WTC11 (cell line): ENCODE measurements at regions not wholly inside any gene's neighbourhood (a gene's known extent, or its start where the extent isn't known, plus 50 kb on each side); places are given as distances from the start of the nearest gene placed in this dataset.
"Not testable (repeated sequence)": the region's sequence is repeated elsewhere in the genome, so short reads cannot be mapped to it uniquely, and the experiment has no call there.

Experiments used
- CTCF ChIP-seq: fragments of 200-600 bp; IDR thresholded peaks from 2 replicates; pipeline ENCODE4 v1.8.0; 2022; ENCODE audit warnings: antibody characterized with exemption
- ZNF121 ChIP-seq: sonication (generic); formaldehyde crosslinking; IDR thresholded peaks from 2 replicates; pipeline ENCODE4 v1.8.0; 2023; ENCODE audit warnings: missing genetic modification reagents
- TF ChIP-seq, protein P1 (sequence below): sonication (generic); formaldehyde crosslinking; IDR thresholded peaks from 2 replicates; pipeline ENCODE4 v1.8.1; 2022; ENCODE audit warnings: low read depth, missing genetic modification reagents, borderline replicate concordance
- TF ChIP-seq, protein P2 (sequence below): sonication (generic); formaldehyde crosslinking; IDR thresholded peaks from 2 replicates; pipeline ENCODE4 v1.8.1; 2023; ENCODE audit warnings: mild to moderate bottlenecking, missing genetic modification reagents

GRCh38 chr7:84910322-84910721 is 276.5 kb downstream of the SEMA3D start:
- TF ChIP-seq, protein P1, sequence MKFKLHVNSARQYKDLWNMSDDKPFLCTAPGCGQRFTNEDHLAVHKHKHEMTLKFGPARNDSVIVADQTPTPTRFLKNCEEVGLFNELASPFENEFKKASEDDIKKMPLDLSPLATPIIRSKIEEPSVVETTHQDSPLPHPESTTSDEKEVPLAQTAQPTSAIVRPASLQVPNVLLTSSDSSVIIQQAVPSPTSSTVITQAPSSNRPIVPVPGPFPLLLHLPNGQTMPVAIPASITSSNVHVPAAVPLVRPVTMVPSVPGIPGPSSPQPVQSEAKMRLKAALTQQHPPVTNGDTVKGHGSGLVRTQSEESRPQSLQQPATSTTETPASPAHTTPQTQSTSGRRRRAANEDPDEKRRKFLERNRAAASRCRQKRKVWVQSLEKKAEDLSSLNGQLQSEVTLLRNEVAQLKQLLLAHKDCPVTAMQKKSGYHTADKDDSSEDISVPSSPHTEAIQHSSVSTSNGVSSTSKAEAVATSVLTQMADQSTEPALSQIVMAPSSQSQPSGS (CRISPR knock-in tag), result not testable (repeated sequence)
- TF ChIP-seq ZNF121, CTCF: not testable (repeated sequence)
- TF ChIP-seq, protein P2, sequence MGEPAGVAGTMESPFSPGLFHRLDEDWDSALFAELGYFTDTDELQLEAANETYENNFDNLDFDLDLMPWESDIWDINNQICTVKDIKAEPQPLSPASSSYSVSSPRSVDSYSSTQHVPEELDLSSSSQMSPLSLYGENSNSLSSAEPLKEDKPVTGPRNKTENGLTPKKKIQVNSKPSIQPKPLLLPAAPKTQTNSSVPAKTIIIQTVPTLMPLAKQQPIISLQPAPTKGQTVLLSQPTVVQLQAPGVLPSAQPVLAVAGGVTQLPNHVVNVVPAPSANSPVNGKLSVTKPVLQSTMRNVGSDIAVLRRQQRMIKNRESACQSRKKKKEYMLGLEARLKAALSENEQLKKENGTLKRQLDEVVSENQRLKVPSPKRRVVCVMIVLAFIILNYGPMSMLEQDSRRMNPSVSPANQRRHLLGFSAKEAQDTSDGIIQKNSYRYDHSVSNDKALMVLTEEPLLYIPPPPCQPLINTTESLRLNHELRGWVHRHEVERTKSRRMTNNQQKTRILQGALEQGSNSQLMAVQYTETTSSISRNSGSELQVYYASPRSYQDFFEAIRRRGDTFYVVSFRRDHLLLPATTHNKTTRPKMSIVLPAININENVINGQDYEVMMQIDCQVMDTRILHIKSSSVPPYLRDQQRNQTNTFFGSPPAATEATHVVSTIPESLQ (CRISPR knock-in tag), result not testable (repeated sequence)
